ENCODE measurements at regions not wholly inside any gene's neighbourhood (a gene's known extent, or its start where the extent isn't known, plus 50 kb on each side); places are given as distances from the start of the nearest gene placed in this dataset.

DNA sequence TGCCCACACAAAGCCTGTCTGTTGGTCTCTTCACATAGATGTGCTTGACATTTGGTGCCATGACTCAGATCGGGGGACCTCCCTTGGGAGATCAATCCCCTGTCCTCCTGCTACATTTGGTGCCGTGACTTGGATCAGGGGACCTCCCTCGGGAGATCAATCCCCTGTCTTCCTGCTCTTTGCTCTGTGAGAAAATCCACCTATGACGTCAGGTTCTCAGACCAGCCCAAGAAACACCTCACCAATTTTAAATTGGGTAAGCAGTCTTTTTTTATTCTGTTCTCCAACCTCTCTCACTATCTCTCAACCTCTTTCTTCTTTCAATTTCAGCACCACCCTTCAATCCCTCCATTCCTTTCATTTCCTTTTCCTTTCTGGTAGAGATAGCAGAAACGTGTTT lies 159.6 kb upstream of the AGTR2 start:
- DNase-seq (ENCODE audit: low read depth, low spot score) (no peak), ATAC-seq (no peak)
- no peaks in the 10 kb centered on the region for H3K79me2 ChIP-seq (ENCODE audit: insufficient read depth, low read length)
- no peak overlapping the region for H3K4me2 ChIP-seq (ENCODE audit: low read length)
- H3K27ac ChIP-seq (ENCODE audit: low read depth, low read length) = no peak overlapping the region
- no peaks in the 10 kb centered on the region for H3K9me3 ChIP-seq (ENCODE audit: control insufficient read depth in 1 of 2, insufficient read depth in 1 of 2, low read depth in 1 of 2, low read length in 2 of 2)
- H3K9ac ChIP-seq (ENCODE audit: low read length) = no peak overlapping the region
- H3K9me2 ChIP-seq (ENCODE audit: insufficient read depth) = no peaks in the 10 kb centered on the region
- ChIA-PET RAD21 (ENCODE audit: low non-redundant PET in 1 of 2, low total read pairs in 2 of 2, uncharacterized antibody in 2 of 2, unreplicated experiment in 2 of 2) (no interaction called here), CTCF (no interaction called here), POLR2A (no interaction called here)
- H3K4me3 ChIP-seq (replicated peaks in 1 of 2; ENCODE audit: low read depth in 1 of 2, low read length in 2 of 2) = no peak overlapping the region
- H2AFZ ChIP-seq (ENCODE audit: low read depth, low read length, poor library complexity, severe bottlenecking) = no peak overlapping the region
- no peaks in the 10 kb centered on the region for H3K4me1 ChIP-seq (ENCODE audit: control insufficient read depth in 1 of 2, insufficient read depth in 2 of 2, low read length in 2 of 2)
- TF ChIP-seq RAD21 (IDR thresholded peaks at IDR 0.05; ENCODE audit: low read depth) (no peak), YY1 (IDR thresholded peaks at IDR 0.05; ENCODE audit: extremely low read depth, insufficient replicate concordance, low read depth, low read length) (no peak)
- H4K20me1 ChIP-seq (ENCODE audit: insufficient read depth) = no peaks in the 10 kb centered on the region
- BruUV-seq (replicated peaks) = no TSS peak
- intact Hi-C loops (cut with micrococcal nuclease) = no loop called here
- no peaks in the 10 kb centered on the region for H3K36me3 ChIP-seq (ENCODE audit: control insufficient read depth in 1 of 2, insufficient read depth in 2 of 2, low read length in 2 of 2)
- no peaks in the 10 kb centered on the region for H3K27me3 ChIP-seq (ENCODE audit: insufficient read depth, low read length)

DNA sequence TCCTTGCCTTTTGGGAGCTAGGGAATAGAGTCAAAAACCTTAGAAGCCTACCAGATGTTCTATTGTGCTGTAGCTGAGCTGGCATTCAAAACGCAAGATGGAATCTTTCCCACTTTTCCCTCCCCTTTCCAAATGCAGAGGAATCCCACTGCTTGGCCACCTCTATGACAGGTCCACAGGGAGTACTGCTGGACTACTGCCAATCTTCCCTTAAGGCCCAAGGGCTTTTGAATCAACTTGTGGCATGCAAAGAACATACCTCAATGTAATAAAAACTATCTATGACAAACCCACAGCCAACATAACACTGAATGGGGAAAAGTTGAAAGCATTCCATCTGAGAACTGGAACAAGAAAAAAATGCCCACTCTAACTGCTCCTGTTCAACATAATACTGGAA lies 139.2 kb upstream of the AGTR2 start:
- no peak overlapping the region for H3K4me3 ChIP-seq (replicated peaks in 1 of 2; ENCODE audit: low read depth in 1 of 2, low read length in 2 of 2)
- TF ChIP-seq JUND (IDR thresholded peaks at IDR 0.05) (no peak), YY1 (IDR thresholded peaks at IDR 0.05; ENCODE audit: extremely low read depth, insufficient replicate concordance, low read depth, low read length) (no peak), ZFX (IDR thresholded peaks at IDR 0.05) (no peak), TCF7L2 (IDR thresholded peaks at IDR 0.05; ENCODE audit: borderline replicate concordance, extremely low read depth, insufficient read depth, insufficient read length) (no peak), FOSL1 (IDR thresholded peaks at IDR 0.05; ENCODE audit: low read depth) (no peak), CEBPB (IDR thresholded peaks at IDR 0.05; ENCODE audit: low read depth) (no peak), RAD21 (IDR thresholded peaks at IDR 0.05; ENCODE audit: low read depth) (no peak), EGR1 (IDR thresholded peaks at IDR 0.05; ENCODE audit: low read depth) (no peak), EZH2phosphoT487 (IDR thresholded peaks at IDR 0.05; ENCODE audit: borderline replicate concordance) (no peak)
- TF ChIP-seq, protein P1, sequence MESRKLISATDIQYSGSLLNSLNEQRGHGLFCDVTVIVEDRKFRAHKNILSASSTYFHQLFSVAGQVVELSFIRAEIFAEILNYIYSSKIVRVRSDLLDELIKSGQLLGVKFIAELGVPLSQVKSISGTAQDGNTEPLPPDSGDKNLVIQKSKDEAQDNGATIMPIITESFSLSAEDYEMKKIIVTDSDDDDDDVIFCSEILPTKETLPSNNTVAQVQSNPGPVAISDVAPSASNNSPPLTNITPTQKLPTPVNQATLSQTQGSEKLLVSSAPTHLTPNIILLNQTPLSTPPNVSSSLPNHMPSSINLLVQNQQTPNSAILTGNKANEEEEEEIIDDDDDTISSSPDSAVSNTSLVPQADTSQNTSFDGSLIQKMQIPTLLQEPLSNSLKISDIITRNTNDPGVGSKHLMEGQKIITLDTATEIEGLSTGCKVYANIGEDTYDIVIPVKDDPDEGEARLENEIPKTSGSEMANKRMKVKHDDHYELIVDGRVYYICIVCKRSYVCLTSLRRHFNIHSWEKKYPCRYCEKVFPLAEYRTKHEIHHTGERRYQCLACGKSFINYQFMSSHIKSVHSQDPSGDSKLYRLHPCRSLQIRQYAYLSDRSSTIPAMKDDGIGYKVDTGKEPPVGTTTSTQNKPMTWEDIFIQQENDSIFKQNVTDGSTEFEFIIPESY (IDR thresholded peaks at IDR 0.05; ENCODE audit: extremely low read depth, insufficient replicate concordance, low read length) = no peak
- TF ChIP-seq, protein P2, sequence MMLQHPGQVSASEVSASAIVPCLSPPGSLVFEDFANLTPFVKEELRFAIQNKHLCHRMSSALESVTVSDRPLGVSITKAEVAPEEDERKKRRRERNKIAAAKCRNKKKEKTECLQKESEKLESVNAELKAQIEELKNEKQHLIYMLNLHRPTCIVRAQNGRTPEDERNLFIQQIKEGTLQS (IDR thresholded peaks at IDR 0.05) = no peak
- TF ChIP-seq, protein P3, sequence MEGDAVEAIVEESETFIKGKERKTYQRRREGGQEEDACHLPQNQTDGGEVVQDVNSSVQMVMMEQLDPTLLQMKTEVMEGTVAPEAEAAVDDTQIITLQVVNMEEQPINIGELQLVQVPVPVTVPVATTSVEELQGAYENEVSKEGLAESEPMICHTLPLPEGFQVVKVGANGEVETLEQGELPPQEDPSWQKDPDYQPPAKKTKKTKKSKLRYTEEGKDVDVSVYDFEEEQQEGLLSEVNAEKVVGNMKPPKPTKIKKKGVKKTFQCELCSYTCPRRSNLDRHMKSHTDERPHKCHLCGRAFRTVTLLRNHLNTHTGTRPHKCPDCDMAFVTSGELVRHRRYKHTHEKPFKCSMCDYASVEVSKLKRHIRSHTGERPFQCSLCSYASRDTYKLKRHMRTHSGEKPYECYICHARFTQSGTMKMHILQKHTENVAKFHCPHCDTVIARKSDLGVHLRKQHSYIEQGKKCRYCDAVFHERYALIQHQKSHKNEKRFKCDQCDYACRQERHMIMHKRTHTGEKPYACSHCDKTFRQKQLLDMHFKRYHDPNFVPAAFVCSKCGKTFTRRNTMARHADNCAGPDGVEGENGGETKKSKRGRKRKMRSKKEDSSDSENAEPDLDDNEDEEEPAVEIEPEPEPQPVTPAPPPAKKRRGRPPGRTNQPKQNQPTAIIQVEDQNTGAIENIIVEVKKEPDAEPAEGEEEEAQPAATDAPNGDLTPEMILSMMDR (IDR thresholded peaks at IDR 0.05 in 2 of 3, conservative IDR thresholded peaks at IDR 0.05 in 1 of 3; ENCODE audit: borderline replicate concordance in 1 of 3, insufficient read depth in 1 of 3, low read depth in 2 of 3, low read length in 2 of 3) = no peak
- no peaks in the 10 kb centered on the region for H3K9me2 ChIP-seq (ENCODE audit: insufficient read depth)
- ATAC-seq (no peak), DNase-seq (ENCODE audit: low read depth, low spot score) (no peak)
- H2AFZ ChIP-seq (ENCODE audit: low read depth, low read length, poor library complexity, severe bottlenecking) = no peak overlapping the region
- H3K9me3 ChIP-seq (ENCODE audit: control insufficient read depth in 1 of 2, insufficient read depth in 1 of 2, low read depth in 1 of 2, low read length in 2 of 2) = no peaks in the 10 kb centered on the region
- intact Hi-C loops (cut with micrococcal nuclease) = no loop called here
- H3K79me2 ChIP-seq (ENCODE audit: insufficient read depth, low read length) = no peaks in the 10 kb centered on the region
- no peaks in the 10 kb centered on the region for H4K20me1 ChIP-seq (ENCODE audit: insufficient read depth)
- no peaks in the 10 kb centered on the region for H3K27me3 ChIP-seq (ENCODE audit: insufficient read depth, low read length)
- H3K4me1 ChIP-seq (ENCODE audit: control insufficient read depth in 1 of 2, insufficient read depth in 2 of 2, low read length in 2 of 2) = no peaks in the 10 kb centered on the region
- ChIA-PET RAD21 (ENCODE audit: low non-redundant PET in 1 of 2, low total read pairs in 2 of 2, uncharacterized antibody in 2 of 2, unreplicated experiment in 2 of 2) (no interaction called here), POLR2A (no interaction called here), CTCF (no interaction called here)
- no peaks in the 10 kb centered on the region for H3K36me3 ChIP-seq (ENCODE audit: control insufficient read depth in 1 of 2, insufficient read depth in 2 of 2, low read length in 2 of 2)
- H3K4me2 ChIP-seq (ENCODE audit: low read length) = no peak overlapping the region
- H3K27ac ChIP-seq (ENCODE audit: low read depth, low read length) = no peak overlapping the region
- no peak overlapping the region for H3K9ac ChIP-seq (ENCODE audit: low read length)
- BruUV-seq (replicated peaks) = no TSS peak
